GM18907 (cell line): ENCODE measurements at regions not wholly inside any gene's neighbourhood (a gene's known extent, or its start where the extent isn't known, plus 50 kb on each side); places are given as distances from the start of the nearest gene placed in this dataset.

Experiments
- ATAC-seq: cut with Tn5 transposase; IDR thresholded peaks from one replicate; pipeline ENCODE4 v1.9.1; 2021; ENCODE audit warnings: mild to moderate bottlenecking, moderate library complexity; ENCODE audit not compliant: unreplicated experiment

- ATAC-seq, result no peak
Observed at GRCh38 chr15:61798631-61799030, 261.6 kb downstream of the VPS13C start.

- no peak for ATAC-seq
Observed at GRCh38 chr15:61796056-61796455, 264.2 kb downstream of the VPS13C start.

- ATAC-seq, result no peak
Observed at GRCh38 chr15:61794881-61795280, 265.4 kb downstream of the VPS13C start.

DNA sequence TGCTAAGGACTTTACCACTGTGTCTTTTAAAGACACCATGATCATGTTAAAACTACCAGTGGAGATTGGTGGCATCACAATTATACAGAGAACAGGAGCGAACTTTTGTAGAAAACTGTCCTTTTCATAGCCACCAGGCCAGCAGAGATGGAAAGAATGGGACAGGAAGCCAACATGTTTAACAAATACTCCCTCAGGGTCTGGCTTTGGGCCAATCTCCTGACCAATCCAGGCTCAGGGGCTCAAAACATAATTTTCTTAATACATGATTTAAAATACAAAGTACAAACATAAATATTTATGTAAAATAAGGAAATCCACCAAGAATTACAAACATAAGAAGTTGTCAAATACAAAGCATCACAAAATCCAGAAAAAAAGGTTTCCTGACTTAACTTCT is 266.0 kb downstream of the VPS13C start:
- no peak for ATAC-seq

DNA sequence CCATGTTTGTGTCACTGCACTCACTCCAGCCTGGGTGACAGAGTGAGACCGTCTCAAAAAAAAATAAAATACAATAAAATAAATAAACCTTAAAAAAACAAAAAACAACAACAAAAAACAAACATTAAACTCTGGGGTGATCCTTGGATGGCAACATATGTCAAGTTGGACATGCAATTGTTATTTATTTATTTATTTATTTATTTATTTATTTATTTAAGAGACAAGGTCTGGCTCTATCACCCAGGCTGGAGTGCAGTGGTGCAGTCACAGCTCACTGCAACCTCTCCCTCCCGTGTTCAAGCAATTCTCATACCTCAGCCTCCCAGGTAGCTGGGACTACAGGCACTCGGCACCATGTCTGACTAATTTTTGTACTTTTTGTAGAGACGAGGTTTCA is 275.5 kb downstream of the VPS13C start:
- no peak for ATAC-seq

- no peak for ATAC-seq
Observed at GRCh38 chr15:61780278-61780980, 279.8 kb downstream of the VPS13C start.

DNA sequence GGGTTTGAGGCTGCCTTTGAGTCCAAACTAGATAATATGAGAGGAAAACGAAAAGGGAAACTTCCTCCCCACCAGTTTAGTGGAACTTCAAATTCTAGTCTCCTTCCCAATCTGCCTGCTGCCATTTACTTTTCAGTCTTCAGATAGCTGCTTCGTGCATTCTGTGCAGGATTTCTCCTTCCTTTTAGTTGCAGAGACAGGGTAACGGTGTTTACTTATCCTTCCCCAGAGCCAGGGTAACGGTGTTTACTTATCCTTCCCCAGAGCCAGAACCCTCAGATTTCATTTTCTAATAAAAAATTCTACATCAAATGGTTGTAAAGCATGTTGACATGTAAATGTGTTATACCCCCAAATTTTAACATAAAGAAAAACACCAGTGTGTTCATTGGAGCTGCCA is 282.6 kb downstream of the VPS13C start:
- no peak for ATAC-seq

- ATAC-seq, result no peak
Observed at GRCh38 chr15:61769557-61769956, 290.7 kb downstream of the VPS13C start.

DNA sequence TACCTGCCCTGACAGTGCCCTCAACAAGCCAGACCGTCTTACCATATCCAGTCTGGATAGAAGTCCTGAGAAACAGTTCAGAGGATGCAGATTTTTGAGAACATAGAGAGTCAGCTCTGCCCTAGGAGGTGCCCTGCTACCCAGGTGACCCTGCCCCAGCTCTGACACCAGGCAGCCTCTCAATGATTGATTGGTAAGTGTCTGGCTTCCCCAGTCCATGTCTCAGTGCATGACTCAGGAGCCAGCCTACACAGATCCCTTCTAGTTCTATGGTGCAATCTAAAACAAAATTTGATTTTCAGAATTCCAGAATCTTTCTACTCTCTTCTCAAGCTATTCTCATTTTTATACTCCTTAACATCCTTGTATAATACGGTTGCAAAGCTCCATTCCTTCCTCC is 292.1 kb downstream of the VPS13C start:
- no peak for ATAC-seq

DNA sequence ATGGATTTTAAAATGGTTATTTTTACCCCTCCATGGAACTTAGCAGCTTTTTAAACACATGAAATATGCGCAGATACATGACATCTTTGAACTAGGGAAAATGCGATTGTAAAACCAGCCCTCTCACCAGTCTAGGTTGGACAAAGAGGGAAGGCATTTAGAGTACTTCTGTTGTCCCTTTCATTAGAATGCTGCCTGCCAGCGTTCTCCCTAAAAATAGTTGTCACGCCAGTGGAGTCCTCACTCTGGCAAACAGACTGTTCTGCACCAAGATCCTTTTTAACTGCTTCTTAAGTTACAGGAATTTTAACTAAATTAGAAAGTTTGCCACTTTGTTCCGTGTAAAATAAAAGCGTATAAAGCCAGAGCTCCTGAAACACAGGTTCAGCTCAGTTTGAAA is 295.3 kb downstream of the VPS13C start:
- ATAC-seq, result no peak

DNA sequence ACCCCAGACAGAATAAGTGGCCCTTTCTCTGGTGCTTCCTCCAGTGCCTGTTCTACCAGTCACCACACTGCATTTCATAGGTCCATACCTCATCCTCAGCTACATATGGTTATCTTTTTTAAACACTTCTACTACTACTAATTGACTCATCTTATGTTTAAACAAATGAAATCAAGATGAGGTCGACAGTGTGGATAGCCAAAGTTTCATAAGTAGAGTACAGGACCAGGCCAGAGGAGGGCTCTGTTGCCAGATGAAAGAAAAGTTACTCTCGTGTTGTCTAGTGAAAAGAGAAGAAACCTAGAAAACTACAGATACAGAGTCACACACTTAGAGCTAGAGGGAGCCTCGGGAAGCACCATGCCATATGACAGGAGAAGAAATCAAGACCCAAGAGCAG is 296.1 kb downstream of the VPS13C start:
- no peak for ATAC-seq

DNA sequence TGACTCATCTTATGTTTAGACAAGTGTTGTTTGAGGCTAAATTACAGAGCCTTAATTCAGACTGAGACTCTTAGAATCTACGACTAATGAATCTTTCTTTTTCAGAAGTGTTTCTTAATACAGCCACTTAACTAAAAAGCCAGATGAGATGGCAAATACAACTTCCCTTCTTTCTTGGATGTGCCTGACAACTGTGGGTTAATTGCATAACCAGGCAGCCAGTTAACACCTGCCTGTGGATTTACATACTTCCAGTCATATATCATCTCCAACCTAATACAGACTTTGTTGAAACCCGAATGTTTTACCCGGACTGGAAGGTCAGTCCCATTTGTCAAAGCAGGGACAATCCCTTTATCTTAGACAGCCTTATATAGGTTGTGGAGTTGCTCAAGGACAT is 297.6 kb downstream of the VPS13C start:
- no peak for ATAC-seq

DNA sequence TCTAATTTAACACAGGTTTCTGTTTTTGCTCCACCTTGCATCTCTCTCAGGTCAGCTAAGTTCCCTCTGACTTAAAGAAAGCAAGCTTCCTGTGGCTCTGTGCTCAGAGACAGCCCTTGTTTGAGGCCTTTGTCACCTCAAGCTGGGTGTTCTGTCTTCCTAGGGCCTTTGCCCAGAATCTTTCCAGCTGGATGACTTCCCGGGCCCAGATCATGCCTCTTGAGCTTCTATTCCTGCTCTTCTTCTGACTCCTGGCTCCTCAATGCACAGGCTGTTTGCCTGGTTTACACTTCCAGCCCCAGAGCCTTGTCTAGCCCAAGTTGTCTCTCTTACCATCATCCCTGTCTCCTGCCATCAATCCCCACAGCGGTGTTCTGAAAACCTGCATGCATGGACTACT is 300.6 kb downstream of the VPS13C start:
- no peak for ATAC-seq

DNA sequence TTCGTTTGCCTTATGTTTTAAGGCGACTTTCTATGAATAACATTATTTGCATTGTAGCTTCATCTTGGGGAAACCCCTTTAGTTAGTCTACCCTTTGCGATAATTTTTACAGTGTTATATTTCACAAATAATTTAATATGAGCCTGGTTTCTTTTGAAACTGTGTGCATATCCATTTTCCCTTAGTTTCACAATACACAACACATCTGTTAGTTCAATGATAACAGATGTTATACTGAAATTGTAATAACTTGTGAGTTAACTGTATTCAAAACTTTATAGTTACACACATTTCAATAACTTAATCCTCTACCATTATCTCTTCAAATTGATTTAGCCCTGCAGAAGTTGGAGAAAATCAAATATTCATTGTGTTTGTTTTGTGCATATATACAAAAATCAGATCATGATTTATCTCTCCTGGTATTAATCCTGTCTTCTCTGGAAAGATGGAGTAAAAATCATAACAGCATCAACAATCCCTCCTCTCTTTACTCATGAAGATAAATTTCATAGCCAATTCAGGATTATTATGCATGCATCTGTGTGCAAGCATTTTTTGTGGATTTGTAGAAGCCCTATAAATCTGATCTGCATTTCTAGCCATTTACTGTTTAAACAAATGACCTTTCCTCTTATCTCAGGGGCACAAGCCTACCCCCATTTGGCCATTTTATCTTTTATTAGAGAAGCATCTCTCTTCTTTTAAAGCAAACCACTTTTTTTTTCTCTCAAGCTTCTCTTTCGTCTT is 304.0 kb downstream of the VPS13C start:
- no peak for ATAC-seq

DNA sequence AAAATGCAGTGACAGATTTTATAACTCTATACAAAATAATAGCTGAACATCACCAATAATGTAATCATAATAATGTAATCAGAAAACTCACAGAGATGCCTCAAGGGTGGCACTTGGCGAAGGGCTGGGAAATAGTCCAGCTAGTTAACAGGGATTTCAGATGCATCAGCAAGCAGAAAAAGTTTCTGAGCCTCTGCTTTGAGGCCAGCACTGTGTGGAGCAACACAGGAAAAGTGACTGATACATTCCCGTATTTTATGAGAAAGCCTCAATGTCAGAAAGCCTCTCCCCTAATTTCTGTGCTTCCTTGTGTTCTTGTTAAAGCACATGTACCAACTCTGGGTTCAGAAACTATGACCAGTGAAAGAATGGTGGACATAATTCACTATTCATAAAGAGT is 304.8 kb downstream of the VPS13C start:
- ATAC-seq, result no peak

DNA sequence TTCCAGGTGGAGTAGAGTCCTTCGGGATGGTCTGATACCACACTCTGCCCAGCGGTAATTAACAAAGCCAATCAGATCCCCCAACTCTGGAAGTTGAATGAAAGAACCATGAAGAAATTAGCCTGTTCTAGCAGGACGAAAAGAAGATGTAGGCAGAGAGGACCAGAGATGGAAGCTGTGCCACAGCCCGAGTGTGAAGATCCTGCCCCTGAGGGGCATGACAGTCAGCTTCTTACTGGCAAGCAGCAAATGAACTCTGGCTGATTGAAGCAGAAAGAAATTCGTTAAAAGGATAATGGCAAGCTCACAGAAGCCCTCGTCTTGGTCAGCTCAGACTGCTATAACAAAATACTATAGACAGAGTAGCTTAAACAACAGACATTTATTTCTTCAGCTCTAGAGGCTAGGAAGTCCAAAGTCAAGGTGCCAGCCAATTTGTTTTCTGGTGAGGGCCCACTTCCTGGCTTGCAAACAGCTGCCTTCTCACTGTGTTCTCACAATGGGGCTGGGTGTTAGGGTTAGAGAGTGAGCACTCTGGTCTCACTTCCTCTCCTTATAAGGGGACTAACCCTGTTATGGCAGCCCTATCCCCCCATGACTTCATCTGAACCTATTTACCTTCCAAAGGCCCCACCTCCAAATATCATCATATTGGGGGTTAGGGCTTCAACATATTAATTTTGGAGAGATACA is 307.1 kb downstream of the VPS13C start:
- no peak for ATAC-seq

GRCh38 chr15:61752001-61752400 is 308.2 kb downstream of the VPS13C start:
- ATAC-seq, result no peak

DNA sequence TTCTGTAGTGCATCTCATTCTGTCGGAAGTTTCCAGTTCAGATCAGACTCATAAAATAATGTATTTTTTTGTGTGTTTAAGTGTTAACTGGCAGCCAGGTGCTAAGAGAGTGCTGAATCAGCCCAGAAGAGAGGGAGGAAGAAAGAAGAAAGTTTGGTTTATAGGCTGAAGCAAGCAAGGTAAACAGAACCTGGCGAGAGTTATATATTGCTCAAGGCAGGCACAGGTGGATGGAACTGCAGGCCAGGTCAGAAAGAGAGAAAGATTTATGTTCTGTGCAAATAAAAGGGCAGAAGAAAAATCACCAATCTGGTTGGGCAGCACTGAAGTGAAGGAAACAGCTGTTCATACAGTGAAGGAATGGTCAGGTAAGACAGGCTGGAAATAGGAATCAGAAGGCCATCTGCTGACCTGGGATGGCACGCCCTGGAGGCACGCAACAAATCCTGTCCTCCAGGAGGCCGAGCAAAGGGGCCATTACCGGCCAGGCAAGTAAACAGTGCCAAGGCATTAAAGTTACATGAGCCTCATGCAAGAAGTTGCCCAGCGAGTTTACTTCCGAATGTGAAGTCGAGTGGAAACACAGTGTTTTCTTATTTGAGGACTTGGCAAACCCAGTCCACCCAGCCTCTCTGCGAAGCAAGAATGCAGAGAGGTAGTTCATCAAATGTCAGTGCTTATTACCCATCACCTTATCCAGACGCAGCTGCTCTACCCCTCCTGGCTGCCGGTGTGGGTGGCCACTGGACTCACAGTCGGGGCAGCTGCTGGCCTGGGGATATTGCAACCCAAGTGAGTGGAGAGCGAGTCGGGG is 309.8 kb downstream of the VPS13C start:
- ATAC-seq, result no peak

GRCh38 chr15:61749169-61749568 is 311.1 kb downstream of the VPS13C start:
- ATAC-seq, result no peak

DNA sequence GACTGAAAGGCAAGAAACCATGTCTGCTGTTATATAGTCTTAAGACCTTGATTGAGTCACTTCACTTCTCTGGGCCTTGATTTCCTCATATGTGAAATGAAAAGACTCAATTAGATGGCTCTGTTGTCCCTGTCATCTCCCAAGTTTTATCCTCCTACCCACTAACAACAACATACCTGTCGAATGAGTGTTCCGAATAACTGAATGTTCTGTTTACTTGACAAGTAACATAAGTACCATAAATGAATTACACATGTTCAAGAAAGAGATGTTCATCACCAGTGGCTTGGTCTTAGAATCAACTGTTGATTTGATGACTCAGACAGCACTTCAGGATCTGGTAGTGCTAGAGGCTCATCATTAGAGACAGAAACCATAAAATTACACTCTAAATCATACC is 311.7 kb downstream of the VPS13C start:
- no peak for ATAC-seq

- ATAC-seq, result no peak
Observed at GRCh38 chr15:61746589-61746988, 313.7 kb downstream of the VPS13C start.
